NCI-H510A treated with DMSO at 0.1 percent for 48 hours (cell line): ENCODE measurements at regions not wholly inside any gene's neighbourhood (a gene's known extent, or its start where the extent isn't known, plus 50 kb on each side); places are given as distances from the start of the nearest gene placed in this dataset.
"Not testable (repeated sequence)": the region's sequence is repeated elsewhere in the genome, so short reads cannot be mapped to it uniquely, and the experiment has no call there.

Experiments
- DNase-seq: peaks from one replicate; lab custom pipeline; 2025; lab: John Stamatoyannopoulos, UW

DNA sequence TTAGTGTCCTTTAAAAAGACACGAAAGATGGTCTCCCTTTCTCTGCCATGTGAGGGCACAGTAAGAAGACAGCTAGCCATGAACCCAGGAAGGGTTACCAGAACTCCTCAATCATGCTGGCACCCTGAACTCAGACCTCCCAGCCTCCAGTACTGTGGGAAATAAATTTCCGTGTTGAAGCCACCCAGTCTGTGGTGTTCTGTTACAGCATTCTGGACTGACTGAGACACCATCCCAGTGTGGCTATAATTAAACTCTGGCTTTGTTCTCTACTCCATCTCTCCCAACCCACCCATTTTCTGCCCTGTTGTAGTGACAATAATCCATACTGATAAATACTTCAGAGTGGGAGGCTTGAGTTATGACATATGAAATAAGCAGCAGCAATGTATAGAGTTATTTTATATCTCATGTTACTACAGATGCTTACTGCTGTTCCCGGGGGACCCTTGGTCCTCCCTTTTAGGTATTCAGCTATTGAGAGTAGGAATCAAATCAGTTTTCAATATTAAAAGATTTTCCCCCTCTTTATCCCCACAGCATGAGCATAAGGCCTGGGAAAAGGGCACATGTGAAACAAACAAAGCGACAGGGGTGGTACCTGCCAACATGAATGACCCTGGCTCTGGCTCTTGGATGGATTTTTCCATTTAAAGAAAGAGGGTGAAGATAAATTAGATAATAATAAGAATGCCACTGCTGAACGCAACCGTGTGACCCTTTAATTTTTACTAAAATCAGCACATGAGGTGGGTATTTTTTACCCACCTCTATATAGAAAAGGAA is 224.3 kb upstream of the SLC35B3 start:
- DNase-seq = no peak

DNA sequence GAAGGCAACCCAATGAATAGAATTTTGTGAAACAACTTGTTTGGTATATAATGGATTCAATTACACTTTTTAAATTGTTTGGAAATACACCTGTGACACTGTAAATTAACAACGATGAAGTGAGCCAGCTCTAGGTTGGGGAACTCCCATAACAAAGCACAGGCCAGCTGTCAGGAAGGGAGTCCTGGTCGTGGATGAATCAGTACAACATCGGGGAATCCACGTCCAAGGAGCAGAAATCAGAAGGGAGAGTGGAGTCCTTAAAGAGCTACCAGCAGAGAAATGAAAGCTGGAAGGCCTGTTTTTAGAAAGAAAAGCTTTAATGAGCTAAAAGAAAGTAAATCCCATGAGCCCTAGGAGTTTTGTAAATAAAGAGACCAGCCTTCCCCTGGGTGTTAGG is 223.1 kb upstream of the SLC35B3 start:
- no peak for DNase-seq

GRCh38 chr6:8657522-8657921 is 222.2 kb upstream of the SLC35B3 start:
- DNase-seq = no peak

GRCh38 chr6:8655670-8656454 is 220.5 kb upstream of the SLC35B3 start:
- no peak for DNase-seq

GRCh38 chr6:8652710-8653109 is 217.4 kb upstream of the SLC35B3 start:
- no peak for DNase-seq

GRCh38 chr6:8651998-8652397 is 216.7 kb upstream of the SLC35B3 start:
- no peak for DNase-seq

- no peak for DNase-seq
These were observed 209.9 kb upstream of the SLC35B3 start for GRCh38 chr6:8645212-8645611.

DNA sequence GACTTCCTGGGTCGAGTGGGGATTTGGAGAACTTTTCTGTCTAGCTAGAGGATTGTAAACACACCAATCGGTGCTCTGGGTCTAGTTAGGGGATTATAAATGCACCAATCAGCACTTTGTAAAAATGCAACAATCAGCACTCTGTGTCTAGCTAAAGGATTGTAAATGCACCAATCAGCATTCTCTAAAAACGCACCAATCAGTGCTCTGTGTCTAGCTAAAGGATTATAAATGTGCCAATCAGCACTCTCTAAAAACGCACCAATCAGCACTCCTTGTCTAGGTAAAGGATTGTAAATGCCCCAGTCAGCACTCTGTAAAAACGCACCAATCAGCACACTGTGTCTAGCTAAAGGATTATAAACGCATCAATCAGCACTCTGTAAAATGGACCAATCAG is 209.0 kb upstream of the SLC35B3 start:
- DNase-seq = no peak

GRCh38 chr6:8642854-8643253 is 207.5 kb upstream of the SLC35B3 start:
- no peak for DNase-seq

DNA sequence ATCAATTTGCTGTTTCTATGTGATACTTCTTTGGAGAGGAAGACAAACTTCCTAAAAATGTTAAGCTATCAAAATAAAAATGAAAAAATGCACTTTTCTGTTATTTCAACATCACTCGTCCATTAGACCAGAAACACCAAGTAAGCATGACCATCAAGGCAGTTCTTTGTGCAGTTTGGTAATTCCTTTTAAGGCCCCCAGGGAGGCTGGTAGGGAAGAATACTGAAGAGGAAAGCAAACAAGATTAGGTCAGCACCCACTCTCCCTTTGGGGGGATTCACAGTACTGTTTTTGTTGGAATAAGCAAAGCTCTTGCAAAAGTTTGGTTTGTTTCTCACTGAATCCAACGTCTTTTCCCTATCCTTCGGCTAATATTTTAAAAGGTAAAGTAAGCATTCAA is 206.8 kb upstream of the SLC35B3 start:
- no peak for DNase-seq

GRCh38 chr6:8639928-8640649 is 204.7 kb upstream of the SLC35B3 start:
- no peak for DNase-seq

- no peak for DNase-seq
These were observed 202.7 kb upstream of the SLC35B3 start for GRCh38 chr6:8637896-8638597.

- no peak for DNase-seq
These were observed 198.4 kb upstream of the SLC35B3 start for GRCh38 chr6:8633762-8634161.

GRCh38 chr6:8628736-8629135 is 193.4 kb upstream of the SLC35B3 start:
- DNase-seq = no peak

GRCh38 chr6:8628063-8628462 is 192.7 kb upstream of the SLC35B3 start:
- no peak for DNase-seq

GRCh38 chr6:8627085-8627861 is 191.9 kb upstream of the SLC35B3 start:
- DNase-seq = no peak

- DNase-seq = no peak
These were observed 189.3 kb upstream of the SLC35B3 start for GRCh38 chr6:8624665-8625064.

GRCh38 chr6:8623441-8623840 is 188.1 kb upstream of the SLC35B3 start:
- no peak for DNase-seq

DNA sequence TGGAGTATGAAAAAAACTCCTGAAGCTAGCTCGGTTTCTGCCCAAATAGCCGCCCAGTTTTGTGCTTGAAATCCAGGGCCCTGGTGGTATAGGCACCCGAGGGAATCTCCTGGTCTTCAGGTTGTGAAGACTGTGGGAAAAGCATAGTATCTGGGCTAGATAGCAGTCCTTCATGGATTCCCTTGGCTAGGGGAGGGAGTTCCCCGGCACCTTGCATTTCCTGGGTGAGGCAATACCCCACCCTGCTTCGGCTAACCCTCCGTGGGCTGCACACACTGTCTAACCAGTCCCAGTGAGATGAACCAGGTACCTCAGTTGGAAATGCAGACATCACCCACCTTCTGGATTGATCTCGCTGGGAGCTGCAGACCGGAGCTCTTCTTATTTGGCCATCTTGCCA is 184.5 kb upstream of the SLC35B3 start:
- DNase-seq = no peak

GRCh38 chr6:8619408-8619807 is 184.1 kb upstream of the SLC35B3 start:
- DNase-seq = not testable (repeated sequence)

DNA sequence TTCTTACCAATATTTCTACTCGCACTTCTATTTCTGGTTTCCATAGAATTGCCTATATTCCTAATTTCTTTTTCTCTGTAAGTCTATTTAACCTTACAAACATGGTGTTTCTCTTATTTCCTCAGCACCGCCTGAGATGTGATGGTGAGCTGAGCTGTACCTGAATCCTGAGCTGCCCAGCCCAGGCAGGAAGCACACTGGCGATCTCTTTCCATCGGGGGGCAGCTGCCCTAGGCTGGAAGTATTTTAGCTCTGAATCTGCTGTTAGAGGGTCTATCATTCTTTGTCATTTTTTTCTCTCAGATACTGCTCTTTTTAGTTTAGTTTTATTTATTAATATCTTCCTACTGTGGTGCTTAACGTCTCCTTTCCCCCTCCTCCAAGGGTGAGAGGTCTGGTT is 173.4 kb upstream of the SLC35B3 start:
- DNase-seq = no peak
